ENCODE measurements at regions not wholly inside any gene's neighbourhood (a gene's known extent, or its start where the extent isn't known, plus 50 kb on each side); places are given as distances from the start of the nearest gene placed in this dataset.

GRCh38 chr11:121807051-121807450, 309.0 kb downstream of the BLID start:
- DNase-seq, result no peak
- no peaks in the 10 kb centered on the region for H3K4me1 Mint-ChIP-seq
- CTCF ChIA-PET, result no interaction called here
- H3K9me3 Mint-ChIP-seq, result peaks cover 4% of the 10 kb centered on the region
- H3K36me3 Mint-ChIP-seq, result no peaks in the 10 kb centered on the region
- H3K27me3 Mint-ChIP-seq, result no peaks in the 10 kb centered on the region
- no peak overlapping the region for H3K4me3 Mint-ChIP-seq
- no peak overlapping the region for H3K27ac Mint-ChIP-seq

- Mint-ChIP-seq H3K9me3 (no peaks in the 10 kb centered on the region), H3K27ac (no peak overlapping the region), H3K27me3 (no peaks in the 10 kb centered on the region), H3K36me3 (no peaks in the 10 kb centered on the region), H3K4me1 (no peaks in the 10 kb centered on the region), H3K4me3 (no peak overlapping the region)
- no peak for DNase-seq
- CTCF ChIA-PET, result no interaction called here
Observed at GRCh38 chr11:121802542-121802941, 313.5 kb downstream of the BLID start.

- no peaks in the 10 kb centered on the region for H3K27me3 Mint-ChIP-seq
- CTCF ChIA-PET, result no interaction called here
- H3K9me3 Mint-ChIP-seq, result no peaks in the 10 kb centered on the region
- H3K4me3 Mint-ChIP-seq, result no peak overlapping the region
- H3K27ac Mint-ChIP-seq, result no peak overlapping the region
- no peak for DNase-seq
- no peaks in the 10 kb centered on the region for H3K4me1 Mint-ChIP-seq
- H3K36me3 Mint-ChIP-seq, result no peaks in the 10 kb centered on the region
Observed at GRCh38 chr11:121801781-121802180, 314.2 kb downstream of the BLID start.

- CTCF ChIA-PET, result no interaction called here
- H3K4me3 Mint-ChIP-seq, result no peak overlapping the region
- no peak overlapping the region for H3K27ac Mint-ChIP-seq
Observed at GRCh38 chr11:121801394-121801748, 314.6 kb downstream of the BLID start.

GRCh38 chr11:121800731-121801393, 315.2 kb downstream of the BLID start:
- H3K4me3 Mint-ChIP-seq, result no peak overlapping the region
- no peak overlapping the region for H3K27ac Mint-ChIP-seq
- no peaks in the 10 kb centered on the region for H3K9me3 Mint-ChIP-seq
- no peaks in the 10 kb centered on the region for H3K27me3 Mint-ChIP-seq
- DNase-seq, result no peak
- no peaks in the 10 kb centered on the region for H3K4me1 Mint-ChIP-seq
- no peaks in the 10 kb centered on the region for H3K36me3 Mint-ChIP-seq
- CTCF ChIA-PET, result interaction anchor here (0.7 kb wide), 1 partner anchor 12 kb away, joined by 3 read pairs; no protein-coding TSS in a partner anchor

More at GRCh38 chr11:121801394-121801748, 314.6 kb downstream of the BLID start:
- no peak for DNase-seq
- no peaks in the 10 kb centered on the region for H3K4me1 Mint-ChIP-seq
- no peaks in the 10 kb centered on the region for H3K36me3 Mint-ChIP-seq
- H3K27me3 Mint-ChIP-seq, result no peaks in the 10 kb centered on the region
- H3K9me3 Mint-ChIP-seq, result no peaks in the 10 kb centered on the region

- Mint-ChIP-seq H3K27ac (no peak overlapping the region), H3K27me3 (no peaks in the 10 kb centered on the region), H3K9me3 (no peaks in the 10 kb centered on the region), H3K36me3 (no peaks in the 10 kb centered on the region), H3K4me1 (no peaks in the 10 kb centered on the region), H3K4me3 (no peak overlapping the region)
- CTCF ChIA-PET, result interaction anchor here (0.7 kb wide), 1 partner anchor 12 kb away, joined by 3 read pairs; no protein-coding TSS in a partner anchor
- no peak for DNase-seq
Observed at GRCh38 chr11:121800240-121800639, 315.8 kb downstream of the BLID start.

- no peaks in the 10 kb centered on the region for H3K4me1 Mint-ChIP-seq
- H3K27me3 Mint-ChIP-seq, result no peaks in the 10 kb centered on the region
- no peak for DNase-seq
- no peak overlapping the region for H3K4me3 Mint-ChIP-seq
- no peak overlapping the region for H3K27ac Mint-ChIP-seq
- H3K9me3 Mint-ChIP-seq, result no peaks in the 10 kb centered on the region
- CTCF ChIA-PET, result no interaction called here
- no peaks in the 10 kb centered on the region for H3K36me3 Mint-ChIP-seq
Observed at GRCh38 chr11:121797496-121797895, 318.5 kb downstream of the BLID start.

- CTCF ChIA-PET, result no interaction called here
- Mint-ChIP-seq H3K36me3 (no peaks in the 10 kb centered on the region), H3K4me1 (no peaks in the 10 kb centered on the region), H3K27ac (no peak overlapping the region), H3K4me3 (no peak overlapping the region), H3K27me3 (no peaks in the 10 kb centered on the region), H3K9me3 (no peaks in the 10 kb centered on the region)
- no peak for DNase-seq
Observed at GRCh38 chr11:121795174-121795573, 320.8 kb downstream of the BLID start.

- H3K27me3 Mint-ChIP-seq, result no peaks in the 10 kb centered on the region
- CTCF ChIA-PET, result no interaction called here
- H3K27ac Mint-ChIP-seq, result no peak overlapping the region
- H3K36me3 Mint-ChIP-seq, result no peaks in the 10 kb centered on the region
- no peak overlapping the region for H3K4me3 Mint-ChIP-seq
- no peak for DNase-seq
- no peaks in the 10 kb centered on the region for H3K9me3 Mint-ChIP-seq
- no peaks in the 10 kb centered on the region for H3K4me1 Mint-ChIP-seq
Observed at GRCh38 chr11:121794671-121795141, 321.3 kb downstream of the BLID start.

GRCh38 chr11:121793916-121794315, 322.1 kb downstream of the BLID start:
- CTCF ChIA-PET, result no interaction called here
- no peak overlapping the region for H3K4me3 Mint-ChIP-seq

GRCh38 chr11:121793291-121793690, 322.7 kb downstream of the BLID start:
- H3K9me3 Mint-ChIP-seq, result no peaks in the 10 kb centered on the region
- no peaks in the 10 kb centered on the region for H3K36me3 Mint-ChIP-seq
- CTCF ChIA-PET, result no interaction called here
- H3K27me3 Mint-ChIP-seq, result no peaks in the 10 kb centered on the region
- H3K27ac Mint-ChIP-seq, result no peak overlapping the region
- no peaks in the 10 kb centered on the region for H3K4me1 Mint-ChIP-seq
- DNase-seq, result no peak
- H3K4me3 Mint-ChIP-seq, result no peak overlapping the region

More at GRCh38 chr11:121793916-121794315, 322.1 kb downstream of the BLID start:
- Mint-ChIP-seq H3K9me3 (no peaks in the 10 kb centered on the region), H3K36me3 (no peaks in the 10 kb centered on the region), H3K4me1 (no peaks in the 10 kb centered on the region), H3K27me3 (no peaks in the 10 kb centered on the region), H3K27ac (no peak overlapping the region)
- DNase-seq, result no peak

GRCh38 chr11:121792185-121792584, 323.8 kb downstream of the BLID start:
- Mint-ChIP-seq H3K27me3 (no peaks in the 10 kb centered on the region), H3K27ac (no peak overlapping the region), H3K4me1 (no peaks in the 10 kb centered on the region), H3K9me3 (no peaks in the 10 kb centered on the region), H3K4me3 (no peak overlapping the region), H3K36me3 (no peaks in the 10 kb centered on the region)
- CTCF ChIA-PET, result no interaction called here
- DNase-seq, result no peak

- Mint-ChIP-seq H3K27ac (no peak overlapping the region), H3K36me3 (no peaks in the 10 kb centered on the region), H3K4me3 (no peak overlapping the region), H3K9me3 (peaks cover 7% of the 10 kb centered on the region), H3K27me3 (no peaks in the 10 kb centered on the region), H3K4me1 (no peaks in the 10 kb centered on the region)
- DNase-seq, result no peak
- CTCF ChIA-PET, result no interaction called here
Observed at GRCh38 chr11:121790430-121790829, 325.6 kb downstream of the BLID start.

GRCh38 chr11:121780971-121781370, 328.2 kb upstream of the SORL1-AS1 start:
- H3K9me3 Mint-ChIP-seq, result peaks cover 1% of the 10 kb centered on the region
- H3K4me1 Mint-ChIP-seq, result no peaks in the 10 kb centered on the region
- no peak for DNase-seq
- no peaks in the 10 kb centered on the region for H3K27me3 Mint-ChIP-seq
- no peak overlapping the region for H3K4me3 Mint-ChIP-seq
- no peaks in the 10 kb centered on the region for H3K36me3 Mint-ChIP-seq
- H3K27ac Mint-ChIP-seq, result no peak overlapping the region
- CTCF ChIA-PET, result interaction anchor here (0.8 kb wide), 1 partner anchor 314 kb away, joined by 4 read pairs; no protein-coding TSS in a partner anchor

GRCh38 chr11:121777056-121777455, 324.3 kb upstream of the SORL1-AS1 start:
- H3K4me3 Mint-ChIP-seq, result no peak overlapping the region
- no peaks in the 10 kb centered on the region for H3K9me3 Mint-ChIP-seq
- CTCF ChIA-PET, result no interaction called here
- H3K4me1 Mint-ChIP-seq, result no peaks in the 10 kb centered on the region
- H3K27me3 Mint-ChIP-seq, result no peaks in the 10 kb centered on the region
- H3K36me3 Mint-ChIP-seq, result no peaks in the 10 kb centered on the region
- H3K27ac Mint-ChIP-seq, result no peak overlapping the region
- DNase-seq, result no peak

Data from activated naive CD4-positive, alpha-beta T cell treated with anti-CD3 and anti-CD28 coated beads, Interleukin-2, amount 10 ng/mL, durations not matched to agents 7 days and 5 days (primary cell).